Testis (tissue), 2 donors: ENCODE measurements at regions not wholly inside any gene's neighbourhood (a gene's known extent, or its start where the extent isn't known, plus 50 kb on each side); places are given as distances from the start of the nearest gene placed in this dataset.

ENCODE experiments used
- POLR2A ChIP-seq: fragments of 450-650 bp; IDR thresholded peaks from one replicate; pipeline ENCODE4 v1.6.1; 2017; ENCODE audit warnings: antibody characterized with exemption, mild to moderate bottlenecking, moderate library complexity
- TF ChIP-seq, protein P1 (sequence below), 3 experiments: fragments of 450-650 bp in 2 of 3; fragments of 200-600 bp in 1 of 3; sonication (generic) in 1 of 3; IDR thresholded peaks; one replicate each; pipeline ENCODE4 v1.5.1; 2016 to 2019; ENCODE audit warnings: antibody characterized with exemption in 3 of 3, mild to moderate bottlenecking in 2 of 3, moderate library complexity in 1 of 3

DNA sequence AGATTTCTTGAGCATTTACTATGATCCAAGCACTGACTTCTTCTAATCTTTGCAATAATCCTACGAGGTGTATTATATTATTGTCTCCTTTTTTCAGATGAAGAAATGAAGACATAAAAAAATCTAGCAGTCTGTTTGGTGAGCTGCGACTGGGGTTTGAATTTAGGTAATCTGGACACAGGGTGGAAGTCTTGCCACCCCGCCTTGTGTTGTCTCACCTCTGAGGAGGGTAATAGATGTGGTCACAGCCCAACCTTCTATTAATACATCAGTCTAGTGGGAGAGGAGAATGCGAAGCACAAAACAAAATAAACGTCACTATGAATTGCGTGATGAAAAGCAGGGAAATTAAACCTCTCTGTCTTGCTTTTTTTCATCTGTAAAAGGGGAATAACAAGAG, 993.9 kb downstream of the VRK1 start:
- TF ChIP-seq, protein P1, sequence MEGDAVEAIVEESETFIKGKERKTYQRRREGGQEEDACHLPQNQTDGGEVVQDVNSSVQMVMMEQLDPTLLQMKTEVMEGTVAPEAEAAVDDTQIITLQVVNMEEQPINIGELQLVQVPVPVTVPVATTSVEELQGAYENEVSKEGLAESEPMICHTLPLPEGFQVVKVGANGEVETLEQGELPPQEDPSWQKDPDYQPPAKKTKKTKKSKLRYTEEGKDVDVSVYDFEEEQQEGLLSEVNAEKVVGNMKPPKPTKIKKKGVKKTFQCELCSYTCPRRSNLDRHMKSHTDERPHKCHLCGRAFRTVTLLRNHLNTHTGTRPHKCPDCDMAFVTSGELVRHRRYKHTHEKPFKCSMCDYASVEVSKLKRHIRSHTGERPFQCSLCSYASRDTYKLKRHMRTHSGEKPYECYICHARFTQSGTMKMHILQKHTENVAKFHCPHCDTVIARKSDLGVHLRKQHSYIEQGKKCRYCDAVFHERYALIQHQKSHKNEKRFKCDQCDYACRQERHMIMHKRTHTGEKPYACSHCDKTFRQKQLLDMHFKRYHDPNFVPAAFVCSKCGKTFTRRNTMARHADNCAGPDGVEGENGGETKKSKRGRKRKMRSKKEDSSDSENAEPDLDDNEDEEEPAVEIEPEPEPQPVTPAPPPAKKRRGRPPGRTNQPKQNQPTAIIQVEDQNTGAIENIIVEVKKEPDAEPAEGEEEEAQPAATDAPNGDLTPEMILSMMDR (IDR thresholded peaks at IDR 0.05): no peak
- no peak for TF ChIP-seq POLR2A
